Fibroblast of skin of left biceps (primary cell): ENCODE measurements at regions not wholly inside any gene's neighbourhood (a gene's known extent, or its start where the extent isn't known, plus 50 kb on each side); places are given as distances from the start of the nearest gene placed in this dataset.
"Not testable (repeated sequence)": the region's sequence is repeated elsewhere in the genome, so short reads cannot be mapped to it uniquely, and the experiment has no call there.

Source experiments
- DNase-seq, 2 experiments: peaks; one replicate each; pipeline ENCODE4 v3.0.0-alpha.2; 2013; ENCODE audit warnings: low read depth in 2 of 2

GRCh38 chr1:8228253-8228652 is 89.7 kb upstream of the SLC45A1 start:
- no peak for DNase-seq

DNA sequence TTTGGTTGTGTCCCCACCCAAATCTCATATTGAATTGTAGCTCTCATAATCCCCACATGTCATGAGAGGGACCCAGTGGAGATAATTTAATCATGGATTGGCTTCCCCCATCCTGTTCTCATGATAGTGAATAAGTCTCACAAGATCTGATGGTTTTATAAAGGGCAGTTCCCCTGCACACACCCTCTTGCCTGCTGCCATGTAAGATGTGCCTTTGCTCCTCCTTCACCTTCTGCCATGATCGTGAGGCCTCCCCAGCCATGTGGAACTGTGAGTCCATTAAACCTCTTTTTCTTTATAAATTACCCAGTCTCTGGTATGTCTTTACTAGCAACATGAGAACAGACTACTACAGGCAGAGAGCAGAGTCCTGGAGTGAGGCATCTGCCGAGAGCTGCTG is 90.2 kb upstream of the SLC45A1 start:
- not testable (repeated sequence) for DNase-seq

GRCh38 chr1:8226747-8227146 is 91.2 kb upstream of the SLC45A1 start:
- no peak for DNase-seq

DNA sequence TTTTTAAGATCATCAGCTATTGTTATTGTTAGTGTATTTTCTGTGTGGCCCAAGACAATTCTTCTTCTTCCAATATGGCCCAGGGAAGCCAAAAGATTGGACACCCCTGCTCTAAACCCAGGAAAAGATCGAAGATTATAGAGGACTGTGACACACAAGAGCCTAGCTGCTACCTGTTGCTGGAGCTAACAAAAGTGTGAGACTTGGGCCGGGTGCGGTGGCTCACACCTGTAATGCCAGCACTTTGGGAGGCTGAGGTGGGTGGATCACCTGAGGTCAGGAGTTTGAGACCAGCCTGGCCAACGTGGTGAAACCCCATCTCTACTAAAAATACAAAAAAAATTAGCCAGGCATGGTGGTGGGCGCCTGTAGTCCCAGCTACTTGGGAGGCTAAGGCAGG is 91.9 kb upstream of the SLC45A1 start:
- DNase-seq = not testable (repeated sequence)

GRCh38 chr1:8223526-8223925 is 94.4 kb upstream of the SLC45A1 start:
- DNase-seq = no peak

GRCh38 chr1:8222789-8223188 is 95.1 kb upstream of the SLC45A1 start:
- DNase-seq = no peak

DNA sequence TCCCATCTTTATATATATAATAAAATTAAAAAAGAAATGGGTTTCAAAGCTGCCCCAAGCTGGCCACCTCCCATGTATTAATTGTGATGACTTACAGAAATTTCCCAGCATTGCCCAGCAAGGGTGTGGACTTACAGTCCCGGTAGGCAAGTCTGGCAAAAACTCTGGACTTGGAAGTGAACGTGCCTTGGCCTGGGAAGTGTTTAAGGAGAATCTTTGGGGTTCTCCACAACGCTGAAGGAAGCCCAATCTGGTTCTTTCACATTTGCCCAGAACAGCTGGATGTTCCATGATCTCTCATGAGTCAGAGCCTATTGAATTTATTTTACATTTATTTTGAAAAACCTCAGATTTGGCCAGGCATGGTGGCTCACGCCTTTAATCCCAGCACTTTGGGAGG is 98.4 kb upstream of the SLC45A1 start:
- no peak for DNase-seq

- DNase-seq = no peak
Measured at GRCh38 chr1:8218351-8219092, 99.4 kb upstream of the SLC45A1 start.

- no peak for DNase-seq
Measured at GRCh38 chr1:8217809-8218208, 100.1 kb upstream of the SLC45A1 start.

- no peak for DNase-seq
Measured at GRCh38 chr1:8217011-8217711, 100.8 kb upstream of the SLC45A1 start.

GRCh38 chr1:8216005-8216404 is 101.9 kb upstream of the SLC45A1 start:
- no peak for DNase-seq

GRCh38 chr1:8214501-8215173 is 103.3 kb upstream of the SLC45A1 start:
- DNase-seq = no peak

DNA sequence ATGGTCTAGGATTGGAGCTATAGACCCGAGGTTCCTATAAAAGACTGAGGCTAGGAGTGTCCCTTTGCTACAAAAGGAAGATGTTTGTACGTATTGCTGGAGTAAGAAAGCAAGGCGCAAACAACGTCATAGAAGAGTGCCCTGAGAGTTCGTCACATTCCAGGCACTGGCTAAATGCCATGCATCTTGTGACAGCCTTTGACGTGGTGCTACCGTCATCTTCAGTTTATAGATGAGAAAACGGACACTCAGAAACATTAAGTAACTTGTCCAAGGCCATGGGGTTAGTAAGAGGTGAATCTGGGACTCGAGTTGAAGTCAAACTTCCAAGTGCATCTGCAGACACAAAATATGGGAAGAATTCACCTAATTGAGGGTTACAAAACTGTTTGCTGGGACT is 104.2 kb upstream of the SLC45A1 start:
- DNase-seq = no peak

GRCh38 chr1:8213136-8213535 is 104.8 kb upstream of the SLC45A1 start:
- DNase-seq = no peak

GRCh38 chr1:8212580-8213031 is 105.3 kb upstream of the SLC45A1 start:
- DNase-seq = no peak

DNA sequence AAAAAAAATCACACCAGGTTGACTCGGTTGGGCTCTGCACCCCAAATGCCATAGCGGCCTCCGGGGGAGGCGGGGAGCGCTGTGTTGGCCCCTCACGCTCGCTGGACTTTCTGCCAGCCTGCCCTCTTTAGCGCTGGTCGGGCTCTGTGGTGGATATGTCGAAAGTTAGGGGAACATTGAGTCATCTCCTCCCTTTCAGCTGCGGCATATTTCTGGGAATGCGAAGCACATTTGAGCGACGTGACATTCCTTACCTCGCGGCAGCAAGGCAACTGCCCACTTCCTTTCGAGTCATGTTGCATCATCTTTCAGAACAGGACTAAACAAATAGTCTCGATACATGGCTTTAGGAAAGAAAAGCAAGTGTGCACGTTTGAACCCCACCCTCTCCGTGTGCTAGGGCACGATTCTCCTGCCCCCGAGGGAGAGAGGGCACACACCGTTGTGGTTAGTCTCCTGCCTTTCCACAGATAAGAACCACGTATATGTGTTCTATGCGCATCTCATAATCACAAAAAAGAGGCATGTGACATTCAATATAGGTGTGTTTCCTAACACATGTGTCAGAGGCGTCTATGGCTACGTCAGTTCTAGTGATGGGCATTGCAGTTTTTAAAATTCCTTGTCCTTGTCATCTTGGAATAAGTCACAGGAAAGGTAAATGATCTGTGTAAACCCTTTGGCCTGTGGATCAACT is 105.9 kb upstream of the SLC45A1 start:
- DNase-seq = peak; percentile 96 to 97

- no peak for DNase-seq
Measured at GRCh38 chr1:8211251-8211882, 106.5 kb upstream of the SLC45A1 start.

DNA sequence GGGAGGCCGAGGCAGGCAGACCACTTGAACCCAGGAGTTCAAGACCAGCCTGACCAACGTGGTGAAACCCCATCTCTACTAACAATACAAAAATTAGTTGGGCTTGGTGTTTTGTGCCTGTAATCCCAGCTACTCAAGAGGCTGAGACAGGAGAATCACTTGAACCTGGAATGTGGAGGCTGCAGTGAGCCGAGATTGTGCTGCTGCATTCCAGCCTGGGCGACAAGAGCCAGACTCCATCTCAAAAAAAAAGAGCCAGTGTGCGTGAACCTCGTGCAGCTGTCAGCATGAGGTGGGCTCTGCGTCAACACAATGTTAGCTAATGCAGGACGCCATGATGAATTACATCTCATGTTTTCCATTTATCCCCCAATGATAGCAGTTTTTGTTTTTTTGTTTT is 110.7 kb upstream of the SLC45A1 start:
- DNase-seq = no peak

DNA sequence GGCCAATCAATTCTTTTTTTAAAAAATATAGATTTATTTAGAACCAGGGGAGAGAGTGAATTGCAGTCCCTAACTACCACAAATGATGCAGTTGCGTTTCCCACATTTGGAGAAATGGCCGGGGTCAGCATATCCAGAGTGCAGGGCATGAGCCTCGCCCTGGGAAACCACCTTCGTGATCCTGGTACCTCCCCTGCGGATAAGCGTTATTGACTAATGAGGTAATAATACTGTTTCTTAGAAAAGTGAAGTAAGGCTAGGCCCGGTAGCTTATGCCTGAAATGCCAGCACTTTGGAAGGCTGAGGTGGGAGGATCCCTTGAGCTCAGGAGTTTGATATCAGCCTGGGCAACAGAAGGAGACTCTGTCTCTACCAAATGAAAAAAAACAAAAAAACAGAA is 111.5 kb upstream of the SLC45A1 start:
- no peak for DNase-seq

- no peak for DNase-seq
Measured at GRCh38 chr1:8205771-8206170, 112.1 kb upstream of the SLC45A1 start.

DNA sequence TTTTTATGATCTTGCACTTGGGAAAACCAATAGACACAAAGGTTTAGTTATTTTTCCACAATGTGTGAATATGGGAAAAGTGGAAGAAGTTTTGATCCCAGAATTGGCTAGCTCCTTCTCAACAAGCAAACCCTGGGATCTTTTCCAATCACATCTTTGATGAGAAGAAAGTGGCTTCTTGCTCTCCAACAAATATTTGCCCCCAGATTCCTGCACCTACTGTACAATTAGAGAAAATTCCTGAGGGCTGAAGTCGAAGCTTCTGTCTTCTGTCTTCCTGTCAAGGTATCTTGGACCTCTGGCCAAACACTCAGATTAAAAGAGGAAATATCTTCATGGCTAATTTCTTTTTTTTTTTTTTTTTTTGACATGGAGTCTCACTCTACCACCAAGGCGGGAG is 113.1 kb upstream of the SLC45A1 start:
- no peak for DNase-seq

GRCh38 chr1:8203551-8203950 is 114.4 kb upstream of the SLC45A1 start:
- no peak for DNase-seq
